ENCODE measurements at regions not wholly inside any gene's neighbourhood (a gene's known extent, or its start where the extent isn't known, plus 50 kb on each side); places are given as distances from the start of the nearest gene placed in this dataset.

GRCh38 chr1:38326856-38327255 is 280.3 kb upstream of the POU3F1 start:
- no peak for DNase-seq

- no peak for DNase-seq
Observed at GRCh38 chr1:38326135-38326534, 279.5 kb upstream of the POU3F1 start.

DNA sequence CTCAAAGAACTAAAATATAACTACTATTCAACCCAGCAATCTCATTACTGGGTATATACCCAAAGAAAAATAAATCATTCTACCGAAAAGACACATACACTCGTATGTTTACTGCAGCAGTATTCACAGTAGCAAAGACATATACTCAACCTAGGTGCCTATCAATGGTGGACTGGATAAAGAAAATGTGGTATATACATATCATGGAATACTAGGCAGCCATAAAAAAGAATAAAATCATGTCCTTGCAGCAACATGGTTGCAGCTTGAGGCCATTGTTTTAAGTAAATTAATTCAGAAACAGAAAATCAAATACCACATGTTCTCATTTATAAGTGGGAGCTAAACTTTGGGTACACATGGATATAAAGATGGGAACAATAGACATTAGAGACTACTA is 266.2 kb upstream of the POU3F1 start:
- DNase-seq, result no peak

DNA sequence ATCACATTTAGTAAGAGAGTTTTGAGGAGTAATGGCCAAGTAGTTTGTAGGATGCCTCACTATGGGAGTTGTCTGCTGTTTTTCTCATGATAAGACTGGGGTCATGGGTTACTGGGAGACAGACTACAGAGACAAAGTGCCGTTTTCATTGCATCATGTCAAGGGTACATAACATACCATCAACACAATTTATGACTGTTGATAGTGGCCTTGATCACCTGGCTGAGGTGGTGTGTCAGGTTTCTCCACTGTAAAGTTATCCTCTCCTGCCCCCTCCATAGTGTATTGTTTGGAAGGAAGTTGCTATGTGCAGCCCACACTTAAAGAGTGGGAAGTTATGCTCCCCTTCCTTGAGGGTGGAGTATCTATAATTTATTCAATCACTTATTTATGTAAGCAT is 263.5 kb upstream of the POU3F1 start:
- DNase-seq, result no peak

DNA sequence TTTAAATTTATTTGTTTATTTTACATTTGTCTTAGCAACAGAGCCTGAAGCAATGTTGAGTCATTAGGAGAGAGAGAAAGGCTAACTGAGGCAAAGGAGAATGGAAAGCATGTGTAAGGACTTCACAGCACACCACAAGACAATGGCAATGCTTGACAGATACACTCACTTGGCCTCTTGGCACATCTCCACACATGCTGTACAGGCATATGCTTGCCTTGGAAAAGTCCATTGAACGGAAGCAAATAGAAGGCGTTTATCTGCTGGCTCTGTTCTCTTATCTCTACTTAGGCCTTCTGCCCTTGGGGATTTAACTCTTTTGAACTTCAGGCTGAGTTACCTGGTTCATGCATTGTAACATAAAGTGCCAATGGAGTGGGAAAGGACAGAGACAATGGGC is 262.2 kb upstream of the POU3F1 start:
- DNase-seq, result no peak

GRCh38 chr1:38305666-38306065 is 259.1 kb upstream of the POU3F1 start:
- no peak for DNase-seq

- DNase-seq, result no peak
Observed at GRCh38 chr1:38303843-38304242, 257.2 kb upstream of the POU3F1 start.

DNA sequence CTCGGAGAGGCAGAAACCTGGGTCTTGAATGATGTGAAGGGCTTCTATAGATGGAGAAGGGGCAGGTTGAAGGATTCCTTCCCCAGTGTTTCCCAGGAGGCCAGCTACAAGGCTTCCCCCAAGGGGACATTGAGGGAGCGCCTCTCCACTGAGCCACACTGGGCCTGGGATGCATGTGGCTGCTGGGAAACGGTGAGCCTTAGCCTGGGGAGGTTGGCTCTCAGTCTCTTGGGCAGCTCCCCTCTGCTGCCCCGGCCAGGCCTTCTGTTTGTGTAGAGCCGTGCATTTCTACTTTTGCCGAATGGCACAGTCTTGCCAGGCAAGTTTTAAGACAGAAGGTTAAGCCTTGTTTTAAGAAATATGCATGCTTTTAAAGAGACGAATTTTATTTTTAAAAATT is 254.4 kb upstream of the POU3F1 start:
- DNase-seq, result no peak

- DNase-seq, result no peak
Observed at GRCh38 chr1:38300616-38301015, 254.0 kb upstream of the POU3F1 start.

DNA sequence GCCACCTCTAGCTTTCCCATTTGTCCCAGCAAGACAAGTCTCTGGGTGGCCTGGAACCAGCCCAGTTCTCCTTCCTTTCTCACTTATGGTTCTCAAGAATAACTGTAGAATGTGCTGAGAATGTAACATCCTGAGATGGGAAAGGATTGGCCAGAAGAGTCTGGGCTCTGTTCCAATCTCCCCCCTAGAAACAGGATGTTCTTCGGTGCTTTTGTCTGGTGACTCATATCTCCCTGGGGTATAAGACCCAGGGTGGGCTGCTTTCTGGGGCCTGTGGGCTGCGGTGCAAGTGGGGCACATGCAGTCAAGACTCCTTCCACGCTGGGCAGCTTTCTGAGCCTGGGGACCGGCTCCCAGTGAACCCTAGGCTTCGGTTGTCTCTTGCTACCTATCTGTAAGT is 251.2 kb upstream of the POU3F1 start:
- DNase-seq, result no peak

GRCh38 chr1:38297246-38297645 is 250.7 kb upstream of the POU3F1 start:
- no peak for DNase-seq

GRCh38 chr1:38296047-38296446 is 249.5 kb upstream of the POU3F1 start:
- DNase-seq, result no peak

DNA sequence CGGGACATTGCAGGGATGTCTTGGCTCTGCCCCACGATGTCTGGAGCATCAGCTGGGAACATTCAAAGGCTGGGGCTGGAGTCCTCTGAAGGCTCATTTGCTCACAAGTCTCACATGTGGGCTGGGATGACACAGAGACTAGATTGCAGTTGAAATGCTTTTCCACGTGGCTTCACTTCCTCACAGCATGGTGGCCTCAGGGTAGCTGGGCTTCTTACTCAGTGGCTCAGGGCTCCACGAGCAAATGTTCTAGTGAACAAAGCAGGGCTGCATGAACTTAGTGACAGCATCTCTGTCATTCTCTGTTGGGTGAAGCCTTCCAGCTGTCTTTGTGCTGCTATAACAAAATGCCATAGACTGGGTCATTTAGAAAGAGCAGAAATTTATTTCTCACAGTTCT is 247.0 kb upstream of the POU3F1 start:
- no peak for DNase-seq

DNA sequence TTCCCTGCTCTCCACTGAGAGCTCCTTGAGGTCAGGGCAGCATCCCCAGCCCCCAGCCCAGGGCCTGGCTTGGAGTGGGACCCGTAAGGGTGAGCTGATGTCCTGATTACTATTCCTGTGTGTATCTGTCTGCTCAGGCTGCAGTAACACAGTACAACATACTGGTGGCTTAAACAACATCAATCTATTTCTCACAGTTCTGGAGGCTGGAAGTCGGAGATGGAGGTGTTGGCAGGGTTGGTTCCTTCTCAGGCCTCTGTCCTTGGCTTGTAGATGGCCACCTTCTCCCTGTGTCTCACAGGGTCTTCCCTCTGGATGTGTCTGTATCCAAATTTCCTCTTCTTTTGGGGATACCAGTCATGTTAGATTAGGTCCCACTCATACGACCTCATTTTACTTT is 246.4 kb upstream of the POU3F1 start:
- DNase-seq, result no peak

GRCh38 chr1:38291906-38292521 is 245.4 kb upstream of the POU3F1 start:
- no peak for DNase-seq

- no peak for DNase-seq
Observed at GRCh38 chr1:38291336-38291735, 244.7 kb upstream of the POU3F1 start.

DNA sequence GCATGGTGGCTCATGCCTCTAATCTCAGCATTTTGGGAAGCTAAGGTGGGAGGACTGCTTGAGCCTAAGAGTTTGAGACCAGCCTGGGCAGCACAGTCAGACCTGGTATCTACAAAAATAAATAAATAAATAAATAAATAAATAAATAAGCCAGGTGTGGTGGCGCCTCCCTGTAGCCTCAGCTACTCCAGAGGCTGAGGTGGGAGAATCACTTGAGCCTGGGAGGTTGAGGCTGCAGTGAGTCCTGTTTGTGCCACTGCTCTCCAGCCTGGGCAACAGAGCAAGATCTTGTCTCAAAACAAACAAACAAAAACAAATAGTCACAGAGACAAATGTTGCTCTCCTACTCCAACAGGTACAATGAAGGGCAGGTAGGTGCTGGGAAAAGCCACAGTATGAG is 242.4 kb upstream of the POU3F1 start:
- no peak for DNase-seq

DNA sequence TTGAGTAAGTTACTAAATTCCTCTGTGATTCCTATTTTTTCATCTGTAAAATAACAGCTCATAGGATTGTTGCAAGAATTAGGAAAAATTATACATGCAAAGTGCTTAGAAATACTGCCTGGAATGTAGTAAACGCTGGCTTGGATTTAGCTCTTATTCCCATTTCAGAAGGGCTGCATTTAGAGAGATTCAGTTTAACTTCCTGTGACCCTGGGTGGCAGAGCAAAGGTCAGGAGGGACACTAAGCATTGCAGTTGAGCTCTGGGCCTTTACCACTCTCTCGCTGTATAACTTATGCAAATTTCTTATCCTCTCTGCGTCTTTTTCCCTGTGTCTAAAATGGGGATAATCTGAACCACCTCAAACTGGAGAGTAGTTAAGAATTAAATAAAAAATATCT is 241.0 kb upstream of the POU3F1 start:
- no peak for DNase-seq

GRCh38 chr1:38287036-38287435 is 240.4 kb upstream of the POU3F1 start:
- DNase-seq, result no peak

DNA sequence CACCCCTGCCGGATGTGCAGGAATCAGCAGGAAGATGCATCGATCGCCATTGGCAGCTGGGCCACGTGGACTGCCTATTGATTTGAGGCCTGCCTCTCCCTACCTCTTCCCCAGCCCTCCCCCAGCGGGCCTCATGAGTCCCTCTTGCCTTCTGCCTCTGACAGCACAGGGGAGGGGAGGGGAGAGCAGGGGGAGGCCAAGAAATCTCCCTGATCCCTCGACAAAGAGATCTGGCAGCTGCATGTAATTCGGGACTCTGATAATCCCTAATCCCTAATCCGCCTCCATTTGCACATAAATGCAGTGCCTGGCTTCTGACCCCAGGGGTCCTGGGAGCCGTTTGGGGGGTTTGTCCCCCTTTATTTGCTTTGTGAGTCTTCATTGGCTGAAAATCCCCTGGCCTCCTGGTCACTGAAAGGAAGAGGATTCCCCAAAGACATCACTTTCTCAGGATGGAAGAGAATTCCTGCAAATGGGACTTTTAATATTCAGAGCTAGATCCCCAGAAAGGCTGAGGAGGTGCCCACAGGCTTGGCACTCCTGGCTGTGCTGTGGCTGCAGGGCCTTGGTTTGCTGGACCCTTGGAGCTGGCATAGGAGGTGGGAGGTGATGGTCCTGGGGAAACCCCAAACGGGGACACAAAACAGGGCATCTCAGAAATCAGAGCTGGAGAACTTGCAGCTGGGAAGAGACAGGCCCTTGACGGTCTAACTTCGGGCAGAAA is 239.4 kb upstream of the POU3F1 start:
- no peak for DNase-seq

- DNase-seq, result no peak
Observed at GRCh38 chr1:38284953-38285352, 238.4 kb upstream of the POU3F1 start.

DNA sequence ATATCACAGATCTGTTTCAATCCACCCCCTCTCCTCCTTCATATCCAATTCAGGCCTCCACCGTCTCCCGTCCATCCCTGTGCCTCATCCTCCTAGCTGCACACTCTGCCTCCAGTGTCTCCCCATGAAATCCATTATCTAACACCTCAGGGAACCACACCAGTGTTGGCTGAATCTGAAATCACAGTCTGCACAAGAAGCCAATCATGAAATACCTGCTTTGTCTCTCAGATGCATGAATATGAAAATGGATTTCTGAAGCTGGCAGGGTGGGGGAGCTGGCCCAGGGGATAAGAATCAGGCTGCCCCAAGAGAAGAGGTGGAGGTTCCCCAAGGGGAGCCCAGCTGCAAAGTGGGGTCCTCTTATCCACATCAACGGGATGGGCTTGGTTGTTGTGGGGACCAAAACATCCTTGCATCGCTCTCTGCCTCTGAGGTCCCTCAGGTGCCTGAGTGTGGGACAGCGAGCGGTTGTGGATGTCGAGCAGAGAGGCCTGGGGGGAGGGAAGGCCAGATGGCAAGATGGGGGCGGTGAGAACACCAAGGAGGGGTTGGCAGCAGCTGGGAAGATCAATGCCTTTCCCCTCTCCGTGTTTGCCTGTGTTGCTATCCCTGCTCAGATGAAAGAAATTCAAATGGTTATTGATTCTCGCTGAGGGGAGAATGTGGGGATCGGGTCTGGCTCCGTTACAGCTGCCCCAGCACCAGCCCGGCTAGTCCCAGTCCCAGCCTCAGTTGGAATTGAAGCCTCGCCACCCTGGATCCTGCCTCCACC is 237.3 kb upstream of the POU3F1 start:
- DNase-seq, result no peak

DNA sequence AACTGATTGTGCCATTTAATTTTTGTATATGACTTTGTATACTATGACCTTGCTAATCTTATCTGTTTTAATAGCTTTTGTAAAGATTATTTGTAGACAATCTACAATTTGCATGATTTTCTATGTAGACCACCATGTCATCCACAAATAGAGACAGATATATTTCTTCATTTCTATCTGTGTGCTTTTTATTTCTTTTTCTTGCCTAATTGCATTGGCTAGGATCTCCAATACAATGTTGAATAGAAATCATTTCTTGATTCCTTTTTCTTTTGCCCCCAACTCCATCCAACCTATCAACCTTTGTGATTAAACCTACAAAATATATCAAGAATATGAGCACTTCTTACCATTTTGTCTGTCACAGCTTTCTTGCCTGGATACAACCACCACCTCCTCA is 232.6 kb upstream of the POU3F1 start:
- DNase-seq, result no peak

DNA sequence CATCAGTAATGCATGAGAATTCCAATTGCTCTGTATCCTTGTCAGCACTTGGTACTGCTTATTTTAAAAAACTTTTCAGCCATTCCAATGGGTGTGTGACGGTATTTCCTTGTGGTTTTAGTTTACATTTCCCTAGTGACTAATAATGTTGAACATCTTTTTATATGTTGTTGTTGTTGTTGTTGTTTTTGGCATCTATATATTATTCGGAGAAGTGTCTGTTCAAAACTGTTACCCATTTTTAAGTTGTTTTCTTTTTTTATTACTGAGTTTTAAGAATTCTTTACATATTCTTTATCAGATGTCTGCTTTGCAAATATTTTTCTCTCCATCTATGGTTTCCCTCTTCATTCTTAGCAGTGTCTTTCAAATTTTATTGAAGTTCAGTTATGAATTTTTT is 231.1 kb upstream of the POU3F1 start:
- no peak for DNase-seq

All from midbrain (tissue), 1 donor.